Peyer's patch (tissue), 4 donors: ENCODE measurements at regions not wholly inside any gene's neighbourhood (a gene's known extent, or its start where the extent isn't known, plus 50 kb on each side); places are given as distances from the start of the nearest gene placed in this dataset.
"Not testable (repeated sequence)": the region's sequence is repeated elsewhere in the genome, so short reads cannot be mapped to it uniquely, and the experiment has no call there.

Experiments used
- DNase-seq, 3 donors: peaks; one replicate each; pipeline ENCODE4 v3.0.0-alpha.2; 2017 to 2019
- H3K27ac ChIP-seq, 4 donors: fragments of 200-600 bp; sonication (generic); one replicate each; pipeline ENCODE4 v1.5.1; 2016 to 2019
- H3K27me3 ChIP-seq, 2 donors: fragments of 200-600 bp; sonication (generic); one replicate each; pipeline ENCODE4 v1.5.1; 2019
- H3K36me3 ChIP-seq, 3 donors: fragments of 200-600 bp; sonication (generic); one replicate each; pipeline ENCODE4 v1.5.1; 2016 to 2019
- H3K4me1 ChIP-seq, 4 donors: fragments of 200-600 bp; sonication (generic); one replicate each; pipeline ENCODE4 v1.5.1; 2016 to 2019
- H3K4me3 ChIP-seq, 4 donors: fragments of 200-600 bp; sonication (generic); 1 replicate in 3 of 4; 2 replicates in 1 of 4; pipeline ENCODE4 v1.5.1; 2016 to 2019; ENCODE audit warnings: mild to moderate bottlenecking in 1 of 4
- H3K9me3 ChIP-seq, 4 donors: fragments of 200-600 bp; sonication (generic); one replicate each; pipeline ENCODE4 v1.5.1; 2016 to 2019; ENCODE audit warnings: mild to moderate bottlenecking in 1 of 4
- CTCF ChIP-seq, 6 experiments: fragments of 450-650 bp in 4 of 6; fragments of 200-600 bp in 2 of 6; sonication (generic) in 1 of 6; IDR thresholded peaks; one replicate each; pipeline ENCODE4 v1.5.1; 2017 to 2019; ENCODE audit warnings: antibody characterized with exemption in 6 of 6, mild to moderate bottlenecking in 3 of 6, moderate library complexity in 1 of 6
- POLR2A ChIP-seq, 2 donors: fragments of 450-650 bp; IDR thresholded peaks; one replicate each; pipeline ENCODE4 v1.5.1; 2017; ENCODE audit warnings: antibody characterized with exemption in 2 of 2, mild to moderate bottlenecking in 2 of 2, moderate library complexity in 2 of 2

DNA sequence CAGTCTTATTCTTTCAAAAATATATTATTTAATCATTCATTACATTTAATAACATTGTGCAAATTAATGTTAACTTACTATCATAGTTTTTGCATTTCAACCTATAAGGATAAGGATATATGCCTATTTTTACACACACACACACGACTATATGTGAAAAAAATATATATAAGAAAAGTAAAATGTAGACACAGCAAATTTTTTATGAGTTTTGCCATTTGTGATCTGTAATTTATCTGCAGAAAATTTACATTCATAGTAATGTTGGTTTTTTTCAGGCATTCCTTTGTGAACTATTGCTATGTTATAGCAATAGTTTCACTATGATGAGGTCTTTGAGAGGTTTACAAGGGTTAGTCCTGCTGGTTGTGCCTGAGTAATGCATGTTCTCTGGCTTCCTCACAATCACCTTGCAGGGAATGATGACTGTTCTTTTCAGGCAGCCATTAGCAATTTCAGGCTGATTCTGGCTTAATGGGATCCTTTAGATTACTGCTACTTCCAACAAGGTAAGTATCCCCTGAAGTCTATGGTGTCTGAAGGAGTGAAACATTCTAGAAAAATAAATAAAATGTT lies 183.7 kb upstream of the CDK1 start:
- Histone ChIP-seq H3K4me1 (no peaks in the 10 kb centered on the region), H3K27me3 (no peaks in the 10 kb centered on the region), H3K27ac (no peak overlapping the region), H3K36me3 (no peaks in the 10 kb centered on the region), H3K4me3 (no peak overlapping the region), H3K9me3 (no peaks in the 10 kb centered on the region)
- TF ChIP-seq CTCF (IDR thresholded peaks at IDR 0.05) = no peak
- TF ChIP-seq POLR2A (IDR thresholded peaks at IDR 0.05) = no peak
- no peak for DNase-seq

DNA sequence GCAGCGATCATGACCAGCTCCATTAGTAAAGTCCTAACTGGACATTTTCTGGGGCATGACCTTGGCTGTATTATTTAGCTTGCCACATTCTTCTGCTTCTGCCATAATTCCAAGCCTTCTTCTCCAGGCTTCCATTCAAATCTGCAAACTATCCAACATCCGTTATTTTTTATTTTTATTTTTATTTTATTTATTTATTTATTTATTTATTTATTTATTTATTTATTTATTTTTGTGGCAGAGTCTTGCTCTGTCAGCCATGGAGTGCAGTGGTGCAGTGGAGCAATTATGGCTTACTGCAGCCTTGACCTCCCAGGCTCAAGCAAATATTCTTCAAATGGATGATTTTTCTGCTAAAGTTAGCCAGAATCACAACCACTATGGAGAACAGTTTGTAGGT lies 187.2 kb upstream of the CDK1 start:
- no peak for TF ChIP-seq CTCF (IDR thresholded peaks at IDR 0.05)
- TF ChIP-seq POLR2A (IDR thresholded peaks at IDR 0.05) = no peak
- DNase-seq = no peak
- no peak overlapping the region for H3K4me3 ChIP-seq
- H3K4me1 ChIP-seq = no peaks in the 10 kb centered on the region
- no peak overlapping the region for H3K27ac ChIP-seq
- no peaks in the 10 kb centered on the region for H3K9me3 ChIP-seq
- no peaks in the 10 kb centered on the region for H3K36me3 ChIP-seq
- no peaks in the 10 kb centered on the region for H3K27me3 ChIP-seq

GRCh38 chr10:60589376-60589775 lies 188.9 kb upstream of the CDK1 start:
- Histone ChIP-seq H3K9me3 (no peaks in the 10 kb centered on the region), H3K4me3 (no peak overlapping the region), H3K27ac (no peak overlapping the region), H3K27me3 (no peaks in the 10 kb centered on the region), H3K4me1 (no peaks in the 10 kb centered on the region), H3K36me3 (no peaks in the 10 kb centered on the region)
- TF ChIP-seq CTCF (IDR thresholded peaks at IDR 0.05) = no peak
- no peak for TF ChIP-seq POLR2A (IDR thresholded peaks at IDR 0.05)
- no peak for DNase-seq

- H3K4me3 ChIP-seq, H3K9me3 ChIP-seq, H3K4me1 ChIP-seq, H3K27me3 ChIP-seq, H3K27ac ChIP-seq, H3K36me3 ChIP-seq, DNase-seq: not testable (repeated sequence)
Observed at GRCh38 chr10:60581782-60582181, 192.1 kb upstream of the ANK3 start.

- Histone ChIP-seq H3K27me3 (no peaks in the 10 kb centered on the region), H3K9me3 (no peaks in the 10 kb centered on the region), H3K27ac (no peak overlapping the region), H3K4me1 (no peaks in the 10 kb centered on the region), H3K36me3 (no peaks in the 10 kb centered on the region), H3K4me3 (no peak overlapping the region)
- no peak for TF ChIP-seq CTCF (IDR thresholded peaks at IDR 0.05)
- TF ChIP-seq POLR2A (IDR thresholded peaks at IDR 0.05) = no peak
- DNase-seq = no peak
Observed at GRCh38 chr10:60578217-60578616, 188.5 kb upstream of the ANK3 start.

- H3K4me3 ChIP-seq = peak overlapping the region in 1 of 4 donors; percentile 5
- TF ChIP-seq POLR2A (IDR thresholded peaks at IDR 0.05) = no peak
- TF ChIP-seq CTCF (IDR thresholded peaks at IDR 0.05) = no peak
- H3K27ac ChIP-seq = peak overlapping the region in 1 of 4 donors; percentile 49
- H3K27me3 ChIP-seq = no peaks in the 10 kb centered on the region
- H3K4me1 ChIP-seq = peaks cover 0 to 7% (median 0%) of the 10 kb centered on the region in 4 donors
- DNase-seq = no peak
- no peaks in the 10 kb centered on the region for H3K9me3 ChIP-seq
- H3K36me3 ChIP-seq = no peaks in the 10 kb centered on the region
Observed at GRCh38 chr10:60576130-60577069, 186.7 kb upstream of the ANK3 start.
